DND-41 (cell line): ENCODE measurements at regions not wholly inside any gene's neighbourhood (a gene's known extent, or its start where the extent isn't known, plus 50 kb on each side); places are given as distances from the start of the nearest gene placed in this dataset.

ENCODE experiments used
- EZH2 ChIP-seq: IDR thresholded peaks from 3 replicates; pipeline ENCODE4 v1.6.1; 2012; ENCODE audit warnings: borderline replicate concordance, low read depth, mild to moderate bottlenecking, moderate library complexity, low read length, inconsistent platforms; ENCODE audit not compliant: severe bottlenecking
- TF ChIP-seq, protein P1 (sequence below): IDR thresholded peaks from 2 replicates; pipeline ENCODE4 v1.5.1; 2012; ENCODE audit warnings: borderline replicate concordance, low read length, moderate library complexity, mild to moderate bottlenecking; ENCODE audit not compliant: poor library complexity, severe bottlenecking; ENCODE audit errors: extremely low read depth

DNA sequence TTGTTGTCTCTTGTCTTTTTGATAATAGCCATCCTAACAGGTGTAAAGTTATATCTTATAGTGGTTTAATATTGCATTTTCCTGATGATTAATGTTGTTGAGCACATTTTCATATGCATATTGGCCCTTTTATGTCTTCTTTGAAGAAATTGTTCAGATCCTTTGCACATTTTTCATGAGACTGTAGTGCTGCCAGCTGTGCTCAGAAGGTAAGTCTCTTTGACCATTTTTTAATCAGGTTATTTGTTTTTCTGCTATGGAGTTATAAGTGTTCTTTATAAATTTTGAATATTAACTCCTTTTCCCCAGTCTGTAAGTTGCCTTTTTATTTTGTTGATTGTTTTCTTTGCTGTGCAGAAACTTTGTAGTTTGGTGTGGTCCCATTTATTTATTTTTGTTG, 55.8 kb upstream of the ZNF184 start:
- TF ChIP-seq, protein P1, sequence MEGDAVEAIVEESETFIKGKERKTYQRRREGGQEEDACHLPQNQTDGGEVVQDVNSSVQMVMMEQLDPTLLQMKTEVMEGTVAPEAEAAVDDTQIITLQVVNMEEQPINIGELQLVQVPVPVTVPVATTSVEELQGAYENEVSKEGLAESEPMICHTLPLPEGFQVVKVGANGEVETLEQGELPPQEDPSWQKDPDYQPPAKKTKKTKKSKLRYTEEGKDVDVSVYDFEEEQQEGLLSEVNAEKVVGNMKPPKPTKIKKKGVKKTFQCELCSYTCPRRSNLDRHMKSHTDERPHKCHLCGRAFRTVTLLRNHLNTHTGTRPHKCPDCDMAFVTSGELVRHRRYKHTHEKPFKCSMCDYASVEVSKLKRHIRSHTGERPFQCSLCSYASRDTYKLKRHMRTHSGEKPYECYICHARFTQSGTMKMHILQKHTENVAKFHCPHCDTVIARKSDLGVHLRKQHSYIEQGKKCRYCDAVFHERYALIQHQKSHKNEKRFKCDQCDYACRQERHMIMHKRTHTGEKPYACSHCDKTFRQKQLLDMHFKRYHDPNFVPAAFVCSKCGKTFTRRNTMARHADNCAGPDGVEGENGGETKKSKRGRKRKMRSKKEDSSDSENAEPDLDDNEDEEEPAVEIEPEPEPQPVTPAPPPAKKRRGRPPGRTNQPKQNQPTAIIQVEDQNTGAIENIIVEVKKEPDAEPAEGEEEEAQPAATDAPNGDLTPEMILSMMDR, result no peak
- no peak for TF ChIP-seq EZH2
